HG03378 (cell line): ENCODE measurements at regions not wholly inside any gene's neighbourhood (a gene's known extent, or its start where the extent isn't known, plus 50 kb on each side); places are given as distances from the start of the nearest gene placed in this dataset.

ENCODE experiments used
- ATAC-seq: cut with Tn5 transposase; IDR thresholded peaks from one replicate; pipeline ENCODE4 v1.9.1; 2021; ENCODE audit warnings: mild to moderate bottlenecking, moderate library complexity; ENCODE audit not compliant: unreplicated experiment

GRCh38 chr9:88732128-88732527 lies 197.2 kb downstream of the NXNL2 start:
- no peak for ATAC-seq

- no peak for ATAC-seq
These were observed 198.9 kb downstream of the NXNL2 start for GRCh38 chr9:88733651-88734421.

- ATAC-seq = no peak
These were observed 199.5 kb downstream of the NXNL2 start for GRCh38 chr9:88734527-88734926.

- no peak for ATAC-seq
These were observed 201.2 kb downstream of the NXNL2 start for GRCh38 chr9:88736136-88736637.

- ATAC-seq = no peak
These were observed 202.1 kb downstream of the NXNL2 start for GRCh38 chr9:88737031-88737430.

GRCh38 chr9:88737876-88738275 lies 202.9 kb downstream of the NXNL2 start:
- no peak for ATAC-seq

- ATAC-seq = no peak
These were observed 203.7 kb downstream of the NXNL2 start for GRCh38 chr9:88738709-88739108.

- no peak for ATAC-seq
These were observed 204.4 kb downstream of the NXNL2 start for GRCh38 chr9:88739373-88739772.

GRCh38 chr9:88740844-88741243 lies 205.9 kb downstream of the NXNL2 start:
- no peak for ATAC-seq

- no peak for ATAC-seq
These were observed 206.4 kb downstream of the NXNL2 start for GRCh38 chr9:88741335-88741734.

- no peak for ATAC-seq
These were observed 207.5 kb downstream of the NXNL2 start for GRCh38 chr9:88742483-88742882.

- no peak for ATAC-seq
These were observed 207.9 kb downstream of the NXNL2 start for GRCh38 chr9:88742905-88743304.

GRCh38 chr9:88745276-88746001 lies 210.5 kb downstream of the NXNL2 start:
- ATAC-seq = no peak

- no peak for ATAC-seq
These were observed 211.2 kb downstream of the NXNL2 start for GRCh38 chr9:88746029-88746742.

GRCh38 chr9:88746743-88747398 lies 211.9 kb downstream of the NXNL2 start:
- no peak for ATAC-seq

GRCh38 chr9:88747768-88748167 lies 212.8 kb downstream of the NXNL2 start:
- ATAC-seq = no peak

- ATAC-seq = no peak
These were observed 213.7 kb downstream of the NXNL2 start for GRCh38 chr9:88748566-88749261.

- no peak for ATAC-seq
These were observed 214.4 kb downstream of the NXNL2 start for GRCh38 chr9:88749420-88749819.

- no peak for ATAC-seq
These were observed 215.9 kb downstream of the NXNL2 start for GRCh38 chr9:88750832-88751360.

GRCh38 chr9:88751781-88752180 lies 216.8 kb downstream of the NXNL2 start:
- no peak for ATAC-seq
